NCI-H1417 (cell line): ENCODE measurements at regions not wholly inside any gene's neighbourhood (a gene's known extent, or its start where the extent isn't known, plus 50 kb on each side); places are given as distances from the start of the nearest gene placed in this dataset.
"Not testable (repeated sequence)": the region's sequence is repeated elsewhere in the genome, so short reads cannot be mapped to it uniquely, and the experiment has no call there.

ENCODE experiments used
- DNase-seq, 3 experiments: peaks; one replicate each; lab custom pipeline; 2025; lab: John Stamatoyannopoulos, UW

DNA sequence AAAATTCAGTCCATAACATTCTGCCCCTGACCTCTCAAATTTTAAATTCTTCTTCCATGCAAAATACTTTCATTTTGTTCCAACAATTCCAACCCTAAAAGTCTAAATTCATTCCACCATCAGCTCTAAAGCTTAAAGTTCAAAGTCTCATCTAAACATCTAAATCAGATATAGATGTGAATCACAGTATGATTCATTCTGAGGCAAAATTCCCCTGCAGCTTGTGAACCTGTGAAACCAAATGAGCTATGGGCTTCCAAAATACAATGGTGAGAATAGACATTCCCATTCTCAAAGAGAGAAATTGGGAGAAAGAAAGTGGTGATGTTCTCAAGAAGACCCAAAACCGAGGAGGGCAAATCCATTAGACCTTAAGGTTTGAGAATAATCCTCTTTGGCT, 309.8 kb downstream of the HIVEP2 start:
- no peak for DNase-seq

GRCh38 chr6:142637624-142638351, 307.2 kb downstream of the HIVEP2 start:
- DNase-seq: no peak

DNA sequence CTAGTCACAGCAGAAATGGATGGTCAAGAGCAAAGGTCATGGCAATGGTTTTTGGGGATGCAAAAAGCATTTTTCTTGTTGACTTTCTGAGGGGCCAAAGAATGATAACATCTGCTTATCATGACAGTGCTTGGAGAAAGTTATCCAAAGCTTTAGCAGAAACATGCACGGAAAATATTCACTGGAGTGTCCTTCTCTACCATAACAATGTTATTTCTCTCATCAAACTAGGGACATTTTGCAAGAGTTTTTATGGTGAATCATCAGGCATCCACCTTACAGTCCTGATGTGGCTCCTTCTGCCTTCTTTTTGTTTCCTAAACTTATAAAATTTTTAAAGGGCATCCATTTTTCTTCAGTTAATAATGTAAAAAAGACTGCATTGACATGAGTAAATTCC, 302.3 kb downstream of the HIVEP2 start:
- DNase-seq: no peak

DNA sequence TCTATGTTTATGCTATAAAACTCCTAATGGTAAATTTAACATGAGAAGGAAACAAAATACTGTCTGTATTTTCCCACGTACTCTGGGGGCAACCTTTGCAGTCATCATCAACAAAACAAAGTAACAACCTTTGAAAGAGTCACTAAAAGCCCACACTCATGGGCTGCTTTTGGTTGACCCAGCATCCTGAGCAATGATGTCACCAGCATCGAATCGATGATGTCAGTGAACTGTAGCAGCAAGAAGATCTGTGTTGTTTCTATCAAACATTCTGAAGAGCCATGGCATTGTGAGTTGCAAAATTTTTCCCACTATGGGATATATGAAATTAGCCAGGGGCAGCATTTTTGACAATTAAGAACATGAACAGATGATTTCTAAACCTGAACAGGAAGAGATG, 300.1 kb downstream of the HIVEP2 start:
- no peak for DNase-seq

DNA sequence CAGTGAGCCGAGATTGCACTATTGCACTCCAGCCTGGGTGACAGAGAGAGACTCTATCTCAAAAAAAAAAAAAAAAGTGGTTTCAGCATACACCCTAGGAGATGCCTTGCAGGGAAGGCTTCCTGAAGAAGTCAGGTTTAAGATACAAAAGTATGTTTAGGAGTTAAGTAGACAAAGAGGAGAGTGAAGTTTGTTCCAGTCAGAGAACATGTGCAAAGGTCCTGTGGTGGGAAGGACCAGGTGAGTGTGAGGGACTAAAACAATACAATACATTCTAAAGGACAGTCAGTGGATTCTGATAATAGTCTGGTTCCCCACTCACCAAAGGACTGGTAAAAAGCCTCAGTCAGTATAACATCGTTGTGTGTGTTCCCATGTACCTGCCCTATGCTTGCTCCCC, 299.3 kb downstream of the HIVEP2 start:
- no peak for DNase-seq

- DNase-seq: no peak
Observed at GRCh38 chr6:142647449-142648035, 297.4 kb downstream of the HIVEP2 start.

DNA sequence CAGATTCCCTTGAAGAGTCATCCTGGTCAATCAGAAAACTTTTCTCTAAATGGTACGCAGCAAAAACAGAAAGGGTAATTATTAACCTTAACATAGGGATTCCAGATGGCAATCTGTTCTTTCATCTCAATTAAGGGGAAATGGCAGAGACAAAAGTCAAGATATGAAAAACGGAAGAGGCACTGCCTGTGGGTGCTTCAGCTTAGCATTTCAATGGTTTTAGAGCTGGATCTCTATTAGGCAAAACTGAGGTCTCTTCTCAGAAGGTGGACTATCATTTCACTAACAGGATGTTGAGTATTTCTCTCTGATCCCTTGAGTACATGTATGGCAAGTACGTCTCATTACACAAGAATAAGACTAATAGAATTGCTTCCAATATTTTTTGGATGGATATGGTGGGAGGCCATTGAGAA, 296.9 kb downstream of the HIVEP2 start:
- DNase-seq: no peak

DNA sequence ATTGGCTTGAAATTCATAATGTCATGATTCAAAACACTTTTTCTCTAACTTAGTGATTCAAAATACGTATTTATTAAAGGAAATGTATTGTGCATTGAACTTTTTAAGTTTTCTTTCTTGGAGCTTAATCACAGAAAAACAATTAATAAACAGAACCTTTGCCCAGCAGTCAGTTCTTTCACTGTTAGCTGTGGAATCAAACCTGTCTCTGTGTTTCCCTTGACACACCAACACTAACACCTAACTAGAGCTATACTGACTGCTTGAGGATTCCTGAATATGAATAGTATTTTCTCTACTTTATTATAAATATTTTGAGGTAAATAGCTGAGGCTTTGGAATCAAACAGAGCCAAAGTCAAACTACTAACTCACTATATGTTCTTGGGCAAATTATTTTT, 296.4 kb downstream of the HIVEP2 start:
- no peak for DNase-seq

DNA sequence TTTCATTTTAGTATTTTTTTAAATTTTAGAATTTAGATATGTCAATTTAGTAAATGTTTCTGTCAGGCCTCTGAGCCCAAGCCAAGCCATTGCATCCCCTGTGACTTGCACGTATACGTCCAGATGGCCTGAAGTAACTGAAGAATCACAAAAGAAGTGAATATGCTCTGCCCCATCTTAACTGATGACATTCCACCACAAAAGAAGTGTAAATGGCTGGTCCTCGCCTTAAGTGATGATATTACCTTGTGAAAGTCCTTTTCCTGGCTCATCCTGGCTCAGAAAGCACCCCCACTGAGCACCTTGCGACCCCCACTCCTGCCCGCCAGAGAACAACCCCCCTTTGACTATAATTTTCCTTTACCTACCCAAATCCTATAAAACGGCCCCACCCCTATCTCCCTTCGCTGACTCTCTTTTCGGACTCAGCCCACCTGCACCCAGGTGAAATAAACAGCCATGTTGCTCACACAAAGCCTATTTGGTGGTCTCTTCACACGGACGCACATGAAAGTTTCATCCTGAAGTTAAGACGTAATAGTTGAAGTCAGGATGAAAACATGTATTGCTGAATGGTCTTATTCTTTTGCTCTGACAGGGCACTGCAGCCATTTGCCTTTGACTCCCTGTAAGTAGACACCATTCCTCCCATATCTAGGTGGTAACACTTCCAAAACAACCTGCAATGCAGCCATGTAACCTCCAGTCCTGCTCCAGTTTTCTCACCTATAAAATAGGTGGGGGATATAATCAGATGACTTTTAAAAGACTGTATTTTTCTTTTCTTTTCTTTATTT, 295.3 kb downstream of the HIVEP2 start:
- not testable (repeated sequence) for DNase-seq

- DNase-seq: no peak
Observed at GRCh38 chr6:142651384-142651783, 293.6 kb downstream of the HIVEP2 start.

DNA sequence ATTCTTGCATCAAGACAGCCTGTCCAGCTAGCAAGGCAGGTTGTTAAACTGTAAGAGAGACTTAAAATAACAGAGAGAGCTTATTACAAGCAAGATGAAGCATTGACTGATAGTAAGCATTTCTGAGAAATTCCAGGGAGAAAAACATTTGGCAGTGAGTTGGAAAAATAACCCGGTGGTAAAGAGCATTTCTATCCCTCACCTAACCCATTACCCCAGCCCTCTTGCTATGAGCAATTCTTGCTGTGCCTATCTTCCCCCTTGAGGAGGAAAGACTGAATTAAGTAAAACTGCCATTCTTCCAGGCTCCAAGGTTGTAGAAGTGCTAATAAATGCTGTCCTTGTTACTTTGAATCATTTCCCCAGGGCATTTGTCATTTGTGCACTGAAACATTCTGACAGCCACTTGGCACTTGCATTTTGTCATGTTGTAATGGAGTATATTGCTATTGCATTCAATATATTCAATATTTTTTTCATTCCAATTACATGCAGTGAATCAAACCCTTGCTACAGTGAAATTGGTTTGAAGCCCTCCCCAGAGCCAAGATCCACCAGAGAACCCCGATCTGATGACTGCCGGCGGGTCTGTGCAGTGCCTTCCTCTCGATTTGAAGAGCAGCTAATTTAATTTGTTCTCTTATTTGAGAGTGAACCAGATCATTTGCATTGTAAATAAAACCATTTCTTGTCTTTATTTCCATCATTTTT, 291.1 kb downstream of the HIVEP2 start:
- DNase-seq: peak in 1 of 3 experiments; percentile 11

GRCh38 chr6:142659661-142660060, 285.3 kb downstream of the HIVEP2 start:
- DNase-seq: no peak

GRCh38 chr6:142665393-142665792, 279.6 kb downstream of the HIVEP2 start:
- no peak for DNase-seq

DNA sequence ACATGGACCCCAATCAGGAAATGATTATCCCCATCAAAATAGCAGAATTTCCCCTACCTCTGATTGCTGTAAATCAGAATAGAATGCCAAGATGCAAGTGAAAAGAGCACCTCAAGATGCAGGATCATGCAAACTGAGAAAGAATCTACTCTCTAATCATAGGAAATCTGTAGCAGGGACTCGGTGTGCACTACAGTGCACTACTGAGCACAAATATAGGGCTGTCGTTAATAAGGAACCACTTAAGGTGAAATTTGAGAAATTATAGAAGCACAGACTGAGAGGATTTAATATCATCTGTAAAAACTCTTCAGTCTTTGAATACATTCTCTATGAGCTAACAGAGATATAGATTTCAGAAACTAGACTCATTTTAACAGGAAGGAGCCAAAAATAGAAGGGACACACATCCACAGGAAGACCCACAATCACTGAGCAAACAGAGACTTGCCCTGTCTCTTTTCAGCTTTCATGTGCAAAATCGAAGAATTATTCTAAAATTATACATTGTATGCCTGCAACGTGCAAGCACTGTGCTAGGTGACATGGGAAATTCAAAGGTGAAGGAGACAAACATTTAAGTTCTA, 278.3 kb downstream of the HIVEP2 start:
- DNase-seq: no peak

DNA sequence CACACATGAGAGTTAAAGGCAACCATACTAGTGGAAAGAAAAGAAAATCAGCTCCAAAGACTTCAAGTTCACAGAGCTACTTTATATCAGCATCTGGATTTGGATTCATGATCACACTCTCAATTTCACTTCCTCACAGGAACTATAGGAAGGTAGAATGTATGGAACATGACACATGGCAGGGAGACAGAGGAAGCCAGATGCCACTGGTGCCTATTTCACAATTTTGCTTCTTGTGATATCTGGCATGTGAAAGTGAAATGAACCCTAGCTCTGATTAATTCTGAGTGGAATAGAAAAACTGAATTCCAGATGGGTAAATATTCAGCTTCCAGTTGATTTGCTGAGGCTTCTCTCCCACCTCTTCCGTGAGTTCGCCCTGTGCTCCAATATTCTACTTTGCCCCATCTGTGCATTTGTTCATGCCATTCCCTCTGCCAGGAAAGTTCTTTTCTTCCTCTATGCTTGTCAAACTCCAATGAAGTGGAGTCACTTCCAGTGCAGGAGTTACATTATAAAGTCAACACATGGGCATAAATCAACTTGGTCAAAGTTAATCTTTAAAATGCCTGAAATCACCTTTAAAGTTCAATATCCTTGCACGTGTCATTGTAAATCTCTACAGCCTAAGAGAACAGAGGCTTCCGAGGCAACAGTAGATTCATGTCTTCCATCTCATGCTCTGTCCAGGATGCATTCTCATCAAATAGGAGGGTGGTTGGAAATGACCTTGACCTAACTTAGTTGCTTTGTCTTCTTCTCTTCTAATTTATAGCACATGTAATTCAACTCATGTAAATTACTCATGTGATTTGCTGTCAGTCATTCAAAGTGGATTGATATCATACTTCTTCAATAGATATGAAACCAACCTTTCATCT, 275.3 kb downstream of the HIVEP2 start:
- no peak for DNase-seq

- no peak for DNase-seq
Observed at GRCh38 chr6:142671791-142672190, 273.2 kb downstream of the HIVEP2 start.

GRCh38 chr6:142675517-142675916, 269.5 kb downstream of the HIVEP2 start:
- no peak for DNase-seq

DNA sequence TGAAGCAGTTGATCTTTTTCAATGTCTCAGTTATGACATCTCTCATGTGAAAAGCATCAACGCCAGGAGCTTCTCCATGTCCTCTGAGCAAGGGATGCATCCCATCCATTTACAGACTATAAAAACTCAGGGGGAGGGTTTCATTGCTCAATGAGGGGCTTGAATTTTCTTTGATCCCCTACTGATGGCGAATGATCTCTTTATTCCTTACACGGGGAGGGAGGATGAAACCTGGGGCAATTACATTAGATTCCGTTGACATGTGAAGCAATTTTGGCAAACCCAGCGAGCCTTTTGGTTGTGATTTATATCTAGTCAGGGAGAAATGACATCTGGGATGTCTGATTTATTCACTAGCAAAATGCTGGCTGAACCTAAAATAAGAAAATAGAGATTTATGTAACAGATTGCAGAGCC, 268.9 kb downstream of the HIVEP2 start:
- no peak for DNase-seq

GRCh38 chr6:142676647-142677192, 268.3 kb downstream of the HIVEP2 start:
- no peak for DNase-seq

- DNase-seq: no peak
Observed at GRCh38 chr6:142679907-142680700, 264.9 kb downstream of the HIVEP2 start.
